Stimulated activated CD4-positive, alpha-beta T cell treated with anti-CD3 and anti-CD28 coated beads, Interleukin-12 subunit alpha, Interleukin-12 subunit beta, amount 100 ng/mL, for 48 hours (primary cell): ENCODE measurements at regions not wholly inside any gene's neighbourhood (a gene's known extent, or its start where the extent isn't known, plus 50 kb on each side); places are given as distances from the start of the nearest gene placed in this dataset.

ENCODE experiments used
- DNase-seq, 3 donors: peaks; one replicate each; pipeline ENCODE4 v3.0.0-alpha.2; 2020; ENCODE audit warnings: low read depth in 2 of 3, low spot score in 1 of 3

DNA sequence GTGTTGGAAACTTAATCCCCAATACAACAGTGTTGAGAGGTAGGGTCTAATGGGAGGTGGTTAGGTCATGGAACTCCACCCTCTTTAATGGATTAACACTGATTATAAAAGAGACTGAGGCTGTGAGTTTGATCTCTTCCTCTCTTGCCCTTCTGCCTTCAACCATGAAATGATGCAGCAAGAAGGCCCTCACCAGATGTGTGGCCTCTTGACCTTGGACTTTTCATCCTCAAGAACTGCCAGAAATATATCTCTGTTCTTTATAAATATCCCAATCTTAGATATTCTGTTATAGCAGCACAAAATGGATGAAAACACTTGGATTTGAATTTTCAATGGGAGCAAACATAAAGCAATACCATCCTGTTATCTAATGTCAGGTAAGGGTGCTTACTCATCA lies 67.6 kb downstream of the NMUR2 start:
- no peak for DNase-seq

DNA sequence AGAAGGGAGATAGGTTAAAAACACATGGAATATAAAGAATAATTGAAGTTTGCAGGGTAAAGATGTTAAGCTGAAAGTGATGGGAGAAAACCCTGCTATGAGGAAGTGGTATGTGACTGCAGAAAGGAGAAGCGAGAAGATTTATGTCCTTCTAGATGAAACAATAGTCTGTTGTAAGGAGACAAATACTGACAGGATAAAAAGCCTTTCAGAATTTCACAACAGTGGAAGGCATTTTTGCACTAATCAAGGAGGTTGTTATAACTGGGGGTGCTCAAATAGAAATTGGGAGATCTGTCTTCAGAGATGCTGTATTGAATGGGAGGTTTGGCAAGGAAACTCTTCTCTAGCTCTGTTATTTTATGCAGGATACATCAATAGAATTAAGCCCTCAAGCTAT lies 69.6 kb downstream of the NMUR2 start:
- DNase-seq, result no peak

DNA sequence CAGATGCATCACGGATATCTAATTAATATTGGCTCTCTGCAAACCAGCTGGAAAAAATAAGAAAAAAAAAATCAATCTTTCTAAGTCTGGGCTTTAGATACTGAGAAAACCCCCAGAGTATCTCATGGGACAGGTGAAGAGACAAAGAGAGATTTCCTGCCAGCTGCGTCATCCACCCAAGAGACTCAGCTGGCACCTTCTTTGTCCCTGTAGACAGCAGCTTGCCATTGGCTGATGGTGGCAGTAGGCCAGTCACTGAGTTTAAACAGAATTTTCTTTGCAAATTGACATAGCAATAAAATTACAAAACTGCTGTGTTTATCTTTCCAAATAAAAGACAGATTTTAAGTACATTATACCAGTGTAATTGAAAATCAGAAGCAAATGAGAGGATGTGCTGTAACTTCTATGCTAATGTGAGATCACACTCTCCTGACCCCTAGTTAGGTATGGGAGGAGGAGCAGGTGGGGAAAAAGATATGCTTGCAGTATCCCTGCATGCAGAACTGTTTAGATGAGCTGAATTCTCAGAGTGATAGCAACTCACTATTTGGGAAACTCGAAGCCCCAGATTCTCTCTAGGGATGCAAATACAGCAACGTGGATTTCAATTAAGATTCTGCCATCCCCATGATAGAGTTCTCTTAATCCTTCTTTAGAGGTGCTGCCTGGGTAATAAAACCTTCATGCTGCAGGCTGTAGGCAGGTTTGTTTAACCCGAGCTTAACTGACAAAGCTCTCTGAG lies 72.2 kb downstream of the NMUR2 start:
- no peak for DNase-seq

DNA sequence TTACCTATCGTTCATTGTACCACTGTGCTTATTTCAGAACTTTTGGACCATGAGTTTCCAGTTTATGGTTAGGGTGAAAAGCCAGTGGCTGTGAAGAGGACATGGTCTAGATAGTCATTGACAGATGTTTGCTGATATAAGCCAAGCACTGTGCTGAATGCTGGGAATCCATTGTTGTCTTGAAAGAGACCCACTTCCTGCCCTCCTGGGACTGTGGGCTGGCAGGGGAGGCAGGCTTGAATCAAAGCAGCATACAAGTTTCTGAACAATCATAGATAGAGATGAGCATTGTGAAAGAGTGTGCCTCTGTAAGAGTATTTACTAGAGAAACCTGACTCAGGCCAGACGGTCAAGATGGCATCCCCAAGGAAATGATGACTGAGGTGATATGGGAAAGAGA lies 73.4 kb downstream of the NMUR2 start:
- DNase-seq, result no peak

DNA sequence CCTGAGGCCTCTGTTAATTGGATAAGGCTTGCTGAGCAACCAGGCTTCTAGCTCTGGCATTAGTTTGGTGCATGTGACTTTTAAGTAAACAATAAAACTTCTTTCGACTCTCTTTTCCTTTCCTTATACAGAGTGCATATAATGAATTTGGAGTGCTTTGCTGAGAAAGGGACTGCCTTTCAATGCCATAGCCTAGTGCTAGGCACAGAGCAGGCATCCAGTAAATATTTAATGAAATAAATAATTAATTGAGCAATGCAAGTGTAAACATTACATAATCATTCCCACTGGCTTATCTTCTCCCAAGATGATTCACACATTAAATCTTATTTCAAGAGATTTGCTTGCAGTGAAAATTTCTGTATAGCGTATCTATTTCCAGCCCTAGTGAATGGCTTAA lies 74.1 kb downstream of the NMUR2 start:
- DNase-seq, result no peak

DNA sequence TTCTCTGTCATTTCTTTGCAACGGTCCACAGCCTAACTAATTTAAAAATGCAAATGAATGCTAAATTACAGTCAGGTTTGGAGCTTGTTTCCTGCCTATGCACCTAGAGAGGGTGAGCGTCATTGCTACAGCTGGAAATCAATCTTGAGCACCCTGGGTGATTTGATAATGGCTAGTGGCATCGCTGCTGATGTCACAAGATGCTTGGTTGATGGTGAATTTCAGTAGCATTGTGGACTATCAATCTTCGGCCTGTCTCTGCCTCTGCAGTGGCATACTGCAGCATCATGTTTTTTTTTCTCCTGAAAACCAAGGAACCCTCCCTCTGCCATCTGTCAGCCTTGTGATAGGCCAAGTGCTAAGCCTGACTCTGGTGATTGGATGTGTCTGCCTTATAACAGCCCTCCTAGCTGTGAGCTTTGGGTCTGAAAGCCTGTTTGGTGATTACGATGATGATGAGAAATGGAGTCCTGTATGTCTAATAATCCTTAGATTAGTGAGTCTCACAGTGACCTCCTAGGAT lies 75.3 kb downstream of the NMUR2 start:
- no peak for DNase-seq

DNA sequence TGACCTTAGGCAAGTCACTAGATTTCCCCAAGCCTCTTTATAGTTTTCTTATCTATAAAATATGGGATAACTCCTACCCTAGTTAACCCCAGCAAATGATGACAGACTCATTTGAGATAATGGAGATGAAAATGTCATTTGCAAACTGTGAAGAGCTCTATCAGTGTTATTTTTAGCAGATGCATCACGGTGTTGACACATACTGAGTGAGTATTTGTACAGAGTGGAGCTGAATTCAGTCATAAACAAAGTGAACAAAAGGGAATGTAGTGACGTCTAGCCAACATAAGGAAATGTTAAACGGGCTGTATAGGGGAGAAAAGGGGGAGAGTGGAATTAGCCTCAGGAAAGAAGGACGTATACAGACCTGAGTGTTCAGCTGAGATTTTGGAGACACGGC lies 75.9 kb downstream of the NMUR2 start:
- DNase-seq, result no peak

DNA sequence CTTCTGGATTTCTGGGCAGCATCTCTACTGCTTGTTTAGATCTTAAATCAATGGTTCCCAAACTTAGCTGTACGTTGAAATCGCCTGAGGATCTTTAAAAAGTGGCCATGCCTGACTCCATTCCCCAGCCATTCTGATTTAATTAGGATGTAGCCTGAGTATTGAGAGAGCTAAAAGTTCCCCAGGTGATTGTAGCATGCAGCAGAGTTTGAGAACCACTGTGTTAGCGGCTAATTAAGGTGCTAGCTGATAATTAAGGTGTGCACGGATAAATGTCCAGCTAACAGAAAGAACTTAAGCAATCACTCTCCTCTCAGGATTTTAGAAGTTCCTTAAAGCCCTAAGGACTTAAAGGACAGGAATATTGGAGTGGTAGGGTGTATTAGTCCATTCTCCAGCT lies 89.1 kb downstream of the NMUR2 start:
- no peak for DNase-seq

DNA sequence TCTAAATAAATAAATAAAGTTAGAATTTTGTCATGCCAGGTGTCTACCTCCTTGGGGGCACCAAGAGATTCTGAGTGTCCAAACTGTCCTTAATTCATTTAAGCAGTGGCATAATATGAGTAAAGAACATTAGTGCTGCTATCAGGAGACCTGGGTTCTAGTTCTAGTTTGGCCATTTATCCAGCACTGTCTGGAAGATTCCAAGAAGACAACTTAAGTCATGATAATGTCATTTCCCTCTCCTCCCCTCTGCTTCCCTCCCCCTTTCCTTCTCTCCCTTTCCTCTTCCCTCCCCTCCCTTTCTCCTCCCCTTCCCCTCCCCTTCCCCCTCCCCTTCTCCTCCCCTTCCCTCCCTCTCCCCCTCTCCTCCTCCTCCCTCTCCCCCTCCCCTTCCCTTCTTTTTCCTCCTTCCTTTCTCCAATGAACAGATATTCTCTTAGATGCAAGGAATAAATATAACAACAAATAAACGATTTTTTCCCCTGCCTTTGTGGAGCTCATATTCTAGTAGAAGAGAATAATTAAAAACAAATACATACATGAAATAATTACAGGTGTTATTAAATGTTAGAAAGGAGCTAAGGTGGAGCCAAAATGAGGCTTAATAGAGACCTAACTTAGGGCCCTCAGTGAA lies 90.8 kb downstream of the NMUR2 start:
- no peak for DNase-seq

DNA sequence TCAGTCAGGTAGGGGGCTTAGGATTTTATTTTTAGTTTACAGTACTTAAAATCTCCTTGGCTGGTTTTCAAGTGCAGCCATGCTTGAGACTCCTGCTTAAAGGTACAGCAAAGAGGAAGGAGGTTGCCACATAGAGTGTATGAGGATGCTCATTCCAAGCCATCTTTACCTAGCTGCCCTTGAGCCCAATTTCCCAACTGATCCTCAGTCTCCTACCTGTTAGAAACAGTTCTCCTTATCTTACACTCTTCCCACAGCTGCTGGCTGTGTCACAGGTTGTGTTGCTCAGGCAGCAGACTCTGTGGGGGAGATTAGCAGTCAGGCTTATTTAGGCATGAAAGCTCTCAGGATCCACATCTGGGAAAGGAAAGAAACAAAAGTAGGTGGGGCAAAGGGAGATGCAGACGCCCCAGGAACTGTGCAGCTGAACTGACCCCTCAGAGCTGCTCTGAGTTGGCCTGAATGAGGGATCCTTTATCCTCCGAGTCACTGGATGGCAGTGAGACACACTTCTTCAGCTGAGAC lies 95.1 kb downstream of the NMUR2 start:
- no peak for DNase-seq

DNA sequence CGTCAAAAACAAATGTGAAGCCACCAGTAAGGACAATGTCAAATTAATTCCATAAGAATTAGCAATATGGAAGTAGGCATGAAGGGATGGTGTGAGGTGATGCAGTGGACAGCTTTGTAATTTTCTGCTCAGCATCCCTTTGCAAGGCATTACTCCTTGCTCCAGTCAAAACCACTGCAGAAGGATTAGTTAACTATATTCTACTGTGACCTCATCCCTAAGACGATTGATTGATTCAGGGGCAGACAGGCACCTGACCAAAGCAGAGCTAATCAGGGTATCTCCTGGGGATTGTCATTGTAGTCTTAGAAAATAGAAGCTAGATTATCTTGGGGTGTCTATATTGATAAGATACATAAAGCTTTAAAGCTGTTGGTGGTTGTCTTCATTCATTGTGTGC lies 98.7 kb downstream of the NMUR2 start:
- no peak for DNase-seq

DNA sequence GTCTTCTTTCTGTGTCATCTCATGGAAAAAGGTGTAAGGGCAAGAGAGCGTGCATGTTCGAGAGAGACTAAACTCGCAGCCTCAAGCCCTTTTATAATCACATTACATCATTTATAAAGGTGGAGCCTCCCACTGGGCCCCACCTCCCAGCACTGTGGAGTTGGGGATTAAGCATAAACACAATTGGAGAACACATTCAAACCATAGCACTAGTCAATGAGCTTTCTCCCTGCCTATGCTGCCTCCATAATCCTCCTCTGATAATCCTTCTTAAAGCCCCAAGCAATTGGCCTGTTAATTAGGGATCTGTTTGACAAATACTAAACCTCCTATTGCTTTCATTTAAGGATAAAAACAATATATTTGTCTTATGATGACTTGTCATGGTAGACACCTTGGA lies 99.6 kb downstream of the NMUR2 start:
- no peak for DNase-seq

DNA sequence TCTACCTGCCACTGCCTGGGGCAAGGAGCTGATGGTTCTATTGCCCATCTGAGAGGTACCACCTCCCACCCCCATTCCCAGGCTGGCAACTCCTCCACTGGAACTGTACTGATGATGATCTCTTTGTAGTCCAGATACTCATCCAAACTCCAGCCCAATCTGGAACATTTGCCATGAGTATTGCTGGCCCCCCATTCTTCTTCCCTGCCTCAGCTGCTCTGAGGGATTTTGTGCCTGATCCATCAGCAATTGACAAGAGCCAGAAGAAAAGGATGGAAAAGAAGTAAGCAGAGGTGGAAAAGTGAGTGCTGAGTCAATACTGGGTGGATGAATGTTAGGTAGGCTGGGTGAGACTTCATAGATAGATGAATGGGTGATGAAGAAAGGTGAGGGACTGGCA lies 101.2 kb downstream of the NMUR2 start:
- no peak for DNase-seq

DNA sequence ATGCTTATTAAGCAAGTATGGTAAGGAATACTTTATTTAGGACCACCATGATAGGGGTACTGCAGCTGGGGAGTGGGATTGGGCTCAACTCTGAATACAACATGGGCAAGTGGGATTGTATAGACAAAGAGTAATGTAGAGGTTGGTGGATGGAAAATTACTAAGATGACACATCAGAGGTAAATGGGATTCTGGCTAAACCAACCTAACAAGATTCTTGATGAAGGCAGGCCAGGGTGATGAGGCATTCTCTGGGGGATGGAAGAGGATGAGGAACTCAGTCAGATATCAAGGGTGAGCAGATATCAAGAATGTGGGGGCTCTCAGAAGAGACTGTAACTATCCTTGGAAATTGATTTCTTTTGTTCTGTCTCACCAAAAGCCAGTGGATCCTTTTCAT lies 107.2 kb downstream of the NMUR2 start:
- DNase-seq, result no peak

DNA sequence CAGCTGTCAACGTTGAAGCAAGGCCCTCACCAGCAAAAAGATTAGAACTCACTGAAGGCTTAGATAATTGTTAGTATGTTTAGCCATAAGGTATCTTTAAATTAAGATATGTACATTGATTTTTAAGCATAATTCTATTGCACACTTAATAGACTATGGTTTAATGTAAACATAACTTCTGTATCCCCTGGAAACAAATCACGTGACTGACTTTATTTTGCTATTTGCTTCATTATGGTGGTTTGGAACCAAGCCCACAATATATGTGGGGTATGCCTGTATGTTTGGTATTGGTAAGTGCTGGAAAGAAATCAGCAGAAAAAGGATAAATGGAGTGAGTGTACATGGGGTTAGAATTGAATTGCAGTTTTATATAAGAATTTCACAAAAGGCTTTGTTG lies 111.9 kb downstream of the NMUR2 start:
- DNase-seq, result no peak

DNA sequence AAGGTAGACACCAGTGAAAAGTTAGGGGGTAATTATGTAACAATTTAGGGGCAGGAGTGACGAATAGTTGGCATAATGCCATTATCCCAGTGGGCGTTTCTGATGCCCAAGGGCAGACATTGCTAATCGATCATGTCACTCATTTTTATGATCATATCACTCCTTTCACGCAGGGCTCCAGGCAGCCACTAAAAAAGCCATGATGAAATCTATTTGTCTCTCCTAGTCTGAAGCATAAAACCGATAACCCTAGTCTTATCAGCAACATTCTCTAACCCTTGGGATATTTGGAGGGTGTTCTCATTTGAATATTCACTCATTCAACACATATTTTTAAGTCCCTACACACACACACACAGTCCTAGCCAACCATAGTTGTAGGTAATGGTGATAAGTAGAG lies 114.9 kb downstream of the NMUR2 start:
- DNase-seq, result no peak

DNA sequence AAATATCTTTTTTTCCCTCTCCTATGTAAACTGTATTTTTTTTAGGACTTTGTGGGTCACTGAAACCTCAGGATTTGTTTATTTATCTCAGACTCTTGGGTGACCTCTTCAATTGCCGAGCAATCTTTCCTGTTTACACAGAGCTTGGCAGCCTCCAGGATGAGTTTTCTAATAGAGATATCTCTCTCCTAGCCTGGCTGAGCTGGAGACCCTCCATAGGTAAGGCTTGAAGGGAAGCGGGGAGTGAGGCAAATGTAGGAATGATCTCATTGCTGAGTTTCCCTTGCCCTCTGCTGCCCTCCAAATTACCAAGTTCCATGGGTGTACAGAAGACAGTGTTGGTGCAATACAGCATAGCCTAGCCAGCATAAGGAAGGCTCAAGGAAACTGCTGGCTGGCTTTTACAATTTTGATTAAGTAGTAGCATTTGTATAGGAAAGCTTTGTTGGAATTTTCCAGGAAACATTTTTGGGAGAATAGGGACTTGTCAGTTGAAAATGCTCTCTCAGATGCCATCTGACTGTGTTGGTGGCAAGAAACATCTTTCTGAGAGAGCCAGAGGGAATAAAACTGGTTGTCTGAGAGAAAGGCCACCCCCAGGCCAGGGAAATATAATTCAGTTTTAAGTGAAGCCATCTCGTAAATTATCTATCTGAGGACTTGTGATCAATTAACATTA lies 116.0 kb downstream of the NMUR2 start:
- DNase-seq, result no peak

DNA sequence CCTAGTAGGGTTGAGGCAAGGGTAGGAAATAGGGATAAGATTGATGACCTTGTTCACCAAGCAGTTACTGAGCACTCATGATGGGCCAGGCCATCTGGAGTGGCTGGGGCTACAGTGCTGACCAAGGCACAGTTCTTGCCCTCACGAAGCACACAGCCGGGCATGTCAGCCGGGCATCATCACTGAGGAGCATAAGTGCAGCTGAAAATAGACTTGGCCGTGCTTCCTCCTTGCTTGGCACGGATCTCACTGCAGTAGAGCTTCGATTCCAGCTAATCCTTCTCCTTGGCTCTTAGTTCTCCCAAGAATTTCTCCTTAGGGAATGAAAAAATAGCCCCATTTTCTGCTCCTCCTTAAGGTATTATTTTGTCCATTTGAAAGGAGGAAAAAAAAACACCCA lies 116.6 kb downstream of the NMUR2 start:
- no peak for DNase-seq

DNA sequence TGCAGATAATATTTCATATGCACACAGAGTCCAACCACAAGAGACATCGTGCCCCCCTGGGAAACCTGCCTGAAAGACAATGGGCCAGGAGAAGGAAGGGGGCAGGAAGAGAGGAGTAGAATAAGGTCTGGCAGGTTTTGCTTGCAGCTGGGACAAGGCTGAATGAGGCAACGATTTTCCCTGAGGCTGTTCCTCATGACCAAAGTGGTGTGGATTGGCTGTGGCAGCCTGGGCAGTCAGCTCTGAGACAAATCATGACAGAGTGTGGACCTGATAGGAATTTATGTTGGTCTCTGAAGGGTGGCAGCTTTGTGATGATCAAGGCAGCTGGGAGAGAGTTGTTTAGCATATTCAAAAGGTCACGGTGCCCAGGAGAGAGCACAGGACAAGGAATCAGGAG lies 119.3 kb downstream of the NMUR2 start:
- no peak for DNase-seq

DNA sequence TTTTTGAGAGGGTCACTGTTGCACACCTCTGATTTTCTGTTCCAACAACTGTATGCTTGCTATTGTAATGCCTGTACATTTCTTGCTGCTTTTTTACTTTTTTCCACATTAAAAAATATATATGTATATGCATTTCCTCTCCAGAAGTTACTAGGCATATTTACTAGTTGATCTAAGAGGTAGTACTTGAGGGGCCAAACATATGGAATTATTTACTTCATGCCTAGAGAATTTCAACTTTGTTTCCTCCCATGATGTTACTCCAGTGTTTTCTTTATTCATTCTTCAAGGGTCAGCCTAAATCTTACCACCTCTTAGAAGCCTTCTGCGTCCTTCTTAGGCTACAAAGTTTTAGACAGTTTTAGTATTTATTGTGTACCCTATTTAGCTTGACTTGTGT lies 122.7 kb downstream of the NMUR2 start:
- no peak for DNase-seq

DNA sequence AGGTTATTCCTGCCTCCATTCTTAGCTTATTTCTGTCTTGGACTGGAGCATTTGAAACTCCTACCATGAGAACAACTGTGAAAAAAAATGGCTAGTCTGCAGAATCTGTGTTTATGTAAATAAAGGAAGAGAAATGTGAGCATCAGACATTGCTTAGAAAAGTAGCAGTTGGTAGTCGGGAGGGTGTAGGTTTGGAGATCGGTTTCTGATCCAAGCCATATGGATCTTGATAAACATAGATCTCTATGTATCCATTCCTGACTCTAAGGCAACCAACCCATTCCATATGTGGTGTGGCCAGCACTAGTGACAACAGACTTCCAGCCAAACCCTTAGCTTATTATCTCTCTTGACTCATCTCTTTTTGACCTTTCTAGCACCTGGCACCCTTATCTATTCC lies 127.1 kb downstream of the NMUR2 start:
- no peak for DNase-seq

DNA sequence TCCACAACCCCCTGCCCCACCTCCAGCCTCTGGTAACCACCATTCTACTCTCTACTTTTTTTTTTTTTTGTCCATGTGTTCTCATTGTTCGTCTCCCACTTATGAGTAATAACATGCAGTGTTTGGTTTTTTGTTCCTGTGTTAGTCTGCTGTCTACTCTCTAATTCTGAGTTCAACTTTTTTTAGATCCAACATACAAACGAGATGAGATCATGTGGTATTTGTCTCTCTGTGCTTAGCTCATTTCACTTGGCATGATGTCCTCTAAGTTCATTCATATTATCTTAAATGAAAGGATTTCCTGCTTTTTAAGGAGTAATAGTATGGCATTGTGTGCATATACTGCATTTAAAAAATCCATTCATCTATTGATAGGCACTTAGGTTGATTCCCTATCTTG lies 130.9 kb downstream of the NMUR2 start:
- DNase-seq, result no peak
